Esophagus muscularis mucosa (tissue), 4 donors: ENCODE measurements at regions not wholly inside any gene's neighbourhood (a gene's known extent, or its start where the extent isn't known, plus 50 kb on each side); places are given as distances from the start of the nearest gene placed in this dataset.
"Not testable (repeated sequence)": the region's sequence is repeated elsewhere in the genome, so short reads cannot be mapped to it uniquely, and the experiment has no call there.

Experiments
- CTCF ChIP-seq, 3 experiments: fragments of 200-600 bp in 2 of 3; fragments of 450-650 bp in 1 of 3; sonication (generic) in 2 of 3; IDR thresholded peaks; one replicate each; pipeline ENCODE4 v1.5.1; 2017 to 2019; ENCODE audit warnings: antibody characterized with exemption in 3 of 3, mild to moderate bottlenecking in 2 of 3, moderate library complexity in 1 of 3
- EP300 ChIP-seq: sonication (generic); formaldehyde crosslinking; IDR thresholded peaks from one replicate; pipeline ENCODE4 v1.6.1; 2017; ENCODE audit warnings: antibody characterized with exemption
- POLR2A ChIP-seq: fragments of 450-650 bp; IDR thresholded peaks from one replicate; pipeline ENCODE4 v1.6.1; 2017; ENCODE audit warnings: antibody characterized with exemption, moderate library complexity, mild to moderate bottlenecking, low read depth
- POLR2AphosphoS5 ChIP-seq, 2 donors: sonication (generic); formaldehyde crosslinking; IDR thresholded peaks; one replicate each; pipeline ENCODE4 v1.6.1; 2017; ENCODE audit warnings: antibody characterized with exemption in 2 of 2

GRCh38 chr2:215630796-215631195 lies 194.9 kb upstream of the FN1 start:
- not testable (repeated sequence) for TF ChIP-seq CTCF (IDR thresholded peaks at IDR 0.05); POLR2A; POLR2AphosphoS5 (IDR thresholded peaks at IDR 0.05); EP300
